A673 (cell line): ENCODE measurements at regions not wholly inside any gene's neighbourhood (a gene's known extent, or its start where the extent isn't known, plus 50 kb on each side); places are given as distances from the start of the nearest gene placed in this dataset.

Source experiments
- BruUV-seq: library from RNA; stranded (reverse); fragments of 400-500 nt; replicated peaks from 2 replicates; lab custom pipeline; 2021; lab: Mats Ljungman, UMichigan
- CTCF ChIA-PET: fragments of 300-600 bp; sonication (Branson Sonifier 250); formaldehyde crosslinking; loops from one replicate; lab custom pipeline; 2022; ENCODE audit warnings: antibody characterized with exemption; lab: Charles Lee
- POLR2A ChIA-PET: fragments of 300-600 bp; sonication (Branson Sonifier 250); formaldehyde crosslinking; loops from one replicate; lab custom pipeline; 2022; ENCODE audit warnings: antibody characterized with exemption; ENCODE audit not compliant: low non-redundant PET; lab: Charles Lee
- DNase-seq: peaks from one replicate; pipeline ENCODE4 v3.0.0-alpha.2; 2015; ENCODE audit warnings: low spot score
- H3K27ac ChIP-seq: fragments of 200-600 bp; sonication (generic); 2 replicates; pipeline ENCODE4 v1.5.1; 2016; ENCODE audit warnings: mixed run types, low read depth, mild to moderate bottlenecking, mixed read lengths, antibody characterized with exemption, low read length; ENCODE audit not compliant: poor library complexity, severe bottlenecking
- H3K27me3 ChIP-seq: fragments of 200-600 bp; sonication (generic); replicated peaks from 2 replicates; pipeline ENCODE4 v1.6.1; 2017; ENCODE audit warnings: mixed run types, low read depth, mild to moderate bottlenecking, mixed read lengths, antibody characterized with exemption, low read length; ENCODE audit not compliant: insufficient read depth, poor library complexity
- H3K36me3 ChIP-seq: fragments of 200-600 bp; sonication (generic); 2 replicates; pipeline ENCODE4 v1.6.1; 2016; ENCODE audit warnings: mixed run types, mild to moderate bottlenecking, mixed read lengths, antibody characterized with exemption, low read length; ENCODE audit not compliant: insufficient read depth, poor library complexity, severe bottlenecking
- H3K4me1 ChIP-seq: fragments of 200-600 bp; sonication (generic); 2 replicates; pipeline ENCODE4 v1.6.1; 2017; ENCODE audit warnings: mixed run types, mild to moderate bottlenecking, mixed read lengths, antibody characterized with exemption, low read length; ENCODE audit not compliant: insufficient read depth, poor library complexity, severe bottlenecking
- H3K4me3 ChIP-seq: fragments of 200-600 bp; sonication (generic); 2 replicates; pipeline ENCODE4 v1.5.1; 2016; ENCODE audit warnings: low read depth, mixed run types, mild to moderate bottlenecking, mixed read lengths, low read length; ENCODE audit not compliant: poor library complexity, severe bottlenecking
- H3K9me3 ChIP-seq: fragments of 200-600 bp; sonication (generic); 2 replicates; pipeline ENCODE4 v1.6.1; 2016; ENCODE audit warnings: mixed run types, low read depth, mild to moderate bottlenecking, mixed read lengths, antibody characterized with exemption, low read length; ENCODE audit not compliant: poor library complexity, severe bottlenecking
- CTCF ChIP-seq: fragments of 300-800, 200-600 bp; sonication (generic); conservative IDR thresholded peaks from 2 replicates; pipeline ENCODE4 v1.5.1; 2017; ENCODE audit warnings: low read depth, mild to moderate bottlenecking, antibody characterized with exemption, low read length, moderate library complexity, mixed read lengths
- EZH2 ChIP-seq: fragments of 200-600 bp; sonication (generic); IDR thresholded peaks from 2 replicates; pipeline ENCODE4 v1.6.1; 2017; ENCODE audit warnings: borderline replicate concordance, low read depth, mild to moderate bottlenecking, mixed read lengths, antibody characterized with exemption, low read length; ENCODE audit not compliant: poor library complexity, severe bottlenecking
- intact Hi-C: fragments of 100-400 bp; cut with micrococcal nuclease; formaldehyde crosslinking; loops from one replicate; pipeline ENCODE4 v1.10.0; 2022; ENCODE audit not compliant: unreplicated experiment

- ChIA-PET CTCF (no interaction called here), POLR2A (no interaction called here)
- H3K4me3 ChIP-seq: no peak overlapping the region
- no peak overlapping the region for H3K27ac ChIP-seq
- no peaks in the 10 kb centered on the region for H3K4me1 ChIP-seq
- intact Hi-C loops: no loop called here
- no peaks in the 10 kb centered on the region for H3K27me3 ChIP-seq
- no peak for TF ChIP-seq EZH2
- no peak for TF ChIP-seq CTCF
- no TSS peak for BruUV-seq
- H3K36me3 ChIP-seq: no peaks in the 10 kb centered on the region
- DNase-seq: no peak
- H3K9me3 ChIP-seq: no peaks in the 10 kb centered on the region
Observed at GRCh38 chr20:53713328-53714056, 119.9 kb upstream of the ZNF217 start.

GRCh38 chr20:53712212-53712977 is 118.8 kb upstream of the ZNF217 start:
- Histone ChIP-seq H3K36me3 (no peaks in the 10 kb centered on the region), H3K4me1 (peaks cover 11% of the 10 kb centered on the region), H3K9me3 (no peaks in the 10 kb centered on the region), H3K27me3 (no peaks in the 10 kb centered on the region), H3K27ac (no peak overlapping the region), H3K4me3 (no peak overlapping the region)
- intact Hi-C loops: no loop called here
- BruUV-seq: no TSS peak
- TF ChIP-seq CTCF: no peak
- no peak for TF ChIP-seq EZH2
- DNase-seq: no peak
- POLR2A ChIA-PET: no interaction called here
- CTCF ChIA-PET: no interaction called here

GRCh38 chr20:53711333-53712211 is 117.9 kb upstream of the ZNF217 start:
- Histone ChIP-seq H3K36me3 (no peaks in the 10 kb centered on the region), H3K27me3 (no peaks in the 10 kb centered on the region), H3K4me3 (no peak overlapping the region), H3K4me1 (peaks cover 19% of the 10 kb centered on the region), H3K27ac (no peak overlapping the region), H3K9me3 (no peaks in the 10 kb centered on the region)
- ChIA-PET POLR2A (no interaction called here), CTCF (interaction anchor here (0.6 kb wide), 1 partner anchor 91 kb away, joined by 3 read pairs; no protein-coding TSS in a partner anchor)
- intact Hi-C loops: no loop called here
- BruUV-seq: no TSS peak
- TF ChIP-seq EZH2 (no peak), CTCF (no peak)
- no peak for DNase-seq
